ENCODE measurements at regions not wholly inside any gene's neighbourhood (a gene's known extent, or its start where the extent isn't known, plus 50 kb on each side); places are given as distances from the start of the nearest gene placed in this dataset.

- TF ChIP-seq EZH2 (IDR thresholded peaks at IDR 0.05) (no peak), POLR2AphosphoS5 (IDR thresholded peaks at IDR 0.05; ENCODE audit: borderline replicate concordance, low read depth, low read length) (no peak), FOXP2 (optimal IDR thresholded peaks at IDR 0.05; ENCODE audit: control extremely low read depth, extremely low read length, insufficient read depth) (no peak)
Measured at GRCh38 chr4:27085396-27085795, 224.8 kb downstream of the STIM2 start.
